KMS-11 (cell line): ENCODE measurements at regions not wholly inside any gene's neighbourhood (a gene's known extent, or its start where the extent isn't known, plus 50 kb on each side); places are given as distances from the start of the nearest gene placed in this dataset.

Source experiments
- H2AFZ ChIP-seq: fragments of 200-600 bp; sonication (generic); 2 replicates; pipeline ENCODE4 v1.6.1; 2016; ENCODE audit warnings: antibody characterized with exemption, mixed run types, low read depth
- H3K27ac ChIP-seq: fragments of 200-600 bp; sonication (generic); 2 replicates; pipeline ENCODE4 v1.6.1; 2016; ENCODE audit warnings: mild to moderate bottlenecking, mixed run types
- H3K27me3 ChIP-seq: fragments of 200-600 bp; sonication (generic); 2 replicates; pipeline ENCODE4 v1.6.1; 2017; ENCODE audit warnings: mild to moderate bottlenecking, low read depth, mixed run types, moderate library complexity; ENCODE audit not compliant: insufficient read depth
- H3K36me3 ChIP-seq: fragments of 200-600 bp; sonication (generic); 2 replicates; pipeline ENCODE4 v1.6.1; 2017; ENCODE audit warnings: mild to moderate bottlenecking, mixed run types; ENCODE audit not compliant: insufficient read depth
- H3K4me1 ChIP-seq: fragments of 200-600 bp; sonication (generic); 2 replicates; pipeline ENCODE4 v1.6.1; 2016; ENCODE audit warnings: mild to moderate bottlenecking, low read depth, mixed run types; ENCODE audit not compliant: poor library complexity, severe bottlenecking
- H3K4me2 ChIP-seq: fragments of 200-600 bp; sonication (generic); 2 replicates; pipeline ENCODE4 v1.7.0; 2016; ENCODE audit warnings: mild to moderate bottlenecking, mixed run types
- H3K4me3 ChIP-seq: fragments of 200-600 bp; sonication (generic); IDR thresholded peaks from 2 replicates; pipeline ENCODE4 v1.6.1; 2017; ENCODE audit warnings: low read depth, low read length, mixed read lengths; ENCODE audit not compliant: insufficient read depth
- H3K79me2 ChIP-seq: fragments of 200-600 bp; sonication (generic); 2 replicates; pipeline ENCODE4 v1.6.1; 2016; ENCODE audit warnings: low read depth, mixed run types; ENCODE audit not compliant: insufficient read depth
- H3K9ac ChIP-seq: fragments of 200-600 bp; sonication (generic); 2 replicates; pipeline ENCODE4 v1.6.1; 2016; ENCODE audit warnings: mild to moderate bottlenecking, mixed run types
- H4K20me1 ChIP-seq: fragments of 200-600 bp; sonication (generic); 2 replicates; pipeline ENCODE4 v1.6.1; 2016; ENCODE audit warnings: mild to moderate bottlenecking, mixed run types; ENCODE audit not compliant: insufficient read depth
- TF ChIP-seq, protein P1 (sequence below): fragments of 200-600 bp; sonication (generic); conservative IDR thresholded peaks from 2 replicates; pipeline ENCODE4 v1.6.1; 2017; ENCODE audit warnings: low read depth, mild to moderate bottlenecking, antibody characterized with exemption, low read length, moderate library complexity, mixed read lengths

DNA sequence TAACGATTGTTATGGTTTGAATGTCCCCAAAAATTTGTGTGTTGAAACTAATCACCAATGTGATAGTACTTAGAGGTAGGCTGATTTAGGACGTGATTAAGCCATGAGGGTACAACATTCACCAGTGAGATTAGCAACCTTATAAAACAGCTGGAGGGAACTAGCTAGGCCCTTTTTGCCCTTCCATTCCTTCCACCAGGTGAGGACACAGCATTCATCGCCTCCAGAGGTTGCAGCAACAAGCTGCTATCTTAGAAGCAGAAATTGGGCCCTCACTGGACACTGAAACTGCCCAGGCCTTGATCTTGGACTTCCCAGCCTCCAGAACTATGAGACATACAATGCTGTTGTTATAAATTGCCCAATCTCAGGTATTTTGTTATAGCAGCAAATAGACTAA, 340.7 kb upstream of the JARID2 start:
- H3K27me3 ChIP-seq, result no peaks in the 10 kb centered on the region
- no peaks in the 10 kb centered on the region for H3K79me2 ChIP-seq
- H3K4me3 ChIP-seq, result no peak overlapping the region
- H3K36me3 ChIP-seq, result no peaks in the 10 kb centered on the region
- H3K4me2 ChIP-seq, result no peak overlapping the region
- no peak overlapping the region for H3K27ac ChIP-seq
- TF ChIP-seq, protein P1, sequence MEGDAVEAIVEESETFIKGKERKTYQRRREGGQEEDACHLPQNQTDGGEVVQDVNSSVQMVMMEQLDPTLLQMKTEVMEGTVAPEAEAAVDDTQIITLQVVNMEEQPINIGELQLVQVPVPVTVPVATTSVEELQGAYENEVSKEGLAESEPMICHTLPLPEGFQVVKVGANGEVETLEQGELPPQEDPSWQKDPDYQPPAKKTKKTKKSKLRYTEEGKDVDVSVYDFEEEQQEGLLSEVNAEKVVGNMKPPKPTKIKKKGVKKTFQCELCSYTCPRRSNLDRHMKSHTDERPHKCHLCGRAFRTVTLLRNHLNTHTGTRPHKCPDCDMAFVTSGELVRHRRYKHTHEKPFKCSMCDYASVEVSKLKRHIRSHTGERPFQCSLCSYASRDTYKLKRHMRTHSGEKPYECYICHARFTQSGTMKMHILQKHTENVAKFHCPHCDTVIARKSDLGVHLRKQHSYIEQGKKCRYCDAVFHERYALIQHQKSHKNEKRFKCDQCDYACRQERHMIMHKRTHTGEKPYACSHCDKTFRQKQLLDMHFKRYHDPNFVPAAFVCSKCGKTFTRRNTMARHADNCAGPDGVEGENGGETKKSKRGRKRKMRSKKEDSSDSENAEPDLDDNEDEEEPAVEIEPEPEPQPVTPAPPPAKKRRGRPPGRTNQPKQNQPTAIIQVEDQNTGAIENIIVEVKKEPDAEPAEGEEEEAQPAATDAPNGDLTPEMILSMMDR, result no peak
- no peaks in the 10 kb centered on the region for H3K4me1 ChIP-seq
- no peak overlapping the region for H2AFZ ChIP-seq
- H3K9ac ChIP-seq, result no peak overlapping the region
- no peaks in the 10 kb centered on the region for H4K20me1 ChIP-seq

DNA sequence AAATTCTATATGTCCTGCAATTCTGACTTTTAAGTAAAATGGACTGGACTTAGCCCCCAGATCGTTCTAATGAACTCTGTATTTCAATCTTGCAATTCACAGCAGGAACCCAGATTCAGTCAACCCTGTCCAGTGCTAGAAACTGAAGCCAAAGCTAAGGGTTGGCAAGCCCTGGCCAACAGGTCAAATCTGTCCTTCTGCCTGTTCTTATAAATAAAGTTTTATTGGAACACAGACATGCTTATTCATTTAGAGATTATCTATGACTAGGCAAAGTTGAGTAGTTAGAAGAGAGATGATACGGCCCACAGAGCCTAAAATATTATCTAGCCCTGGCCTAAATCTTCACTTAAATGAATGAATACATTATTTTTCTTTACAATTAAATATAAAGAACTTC, 339.2 kb upstream of the JARID2 start:
- Histone ChIP-seq H4K20me1 (no peaks in the 10 kb centered on the region), H3K79me2 (no peaks in the 10 kb centered on the region), H3K27me3 (no peaks in the 10 kb centered on the region), H3K27ac (no peak overlapping the region), H3K9ac (no peak overlapping the region), H3K4me2 (no peak overlapping the region), H3K36me3 (no peaks in the 10 kb centered on the region), H3K4me1 (no peaks in the 10 kb centered on the region), H3K4me3 (no peak overlapping the region), H2AFZ (no peak overlapping the region)
- TF ChIP-seq, protein P1, result no peak

DNA sequence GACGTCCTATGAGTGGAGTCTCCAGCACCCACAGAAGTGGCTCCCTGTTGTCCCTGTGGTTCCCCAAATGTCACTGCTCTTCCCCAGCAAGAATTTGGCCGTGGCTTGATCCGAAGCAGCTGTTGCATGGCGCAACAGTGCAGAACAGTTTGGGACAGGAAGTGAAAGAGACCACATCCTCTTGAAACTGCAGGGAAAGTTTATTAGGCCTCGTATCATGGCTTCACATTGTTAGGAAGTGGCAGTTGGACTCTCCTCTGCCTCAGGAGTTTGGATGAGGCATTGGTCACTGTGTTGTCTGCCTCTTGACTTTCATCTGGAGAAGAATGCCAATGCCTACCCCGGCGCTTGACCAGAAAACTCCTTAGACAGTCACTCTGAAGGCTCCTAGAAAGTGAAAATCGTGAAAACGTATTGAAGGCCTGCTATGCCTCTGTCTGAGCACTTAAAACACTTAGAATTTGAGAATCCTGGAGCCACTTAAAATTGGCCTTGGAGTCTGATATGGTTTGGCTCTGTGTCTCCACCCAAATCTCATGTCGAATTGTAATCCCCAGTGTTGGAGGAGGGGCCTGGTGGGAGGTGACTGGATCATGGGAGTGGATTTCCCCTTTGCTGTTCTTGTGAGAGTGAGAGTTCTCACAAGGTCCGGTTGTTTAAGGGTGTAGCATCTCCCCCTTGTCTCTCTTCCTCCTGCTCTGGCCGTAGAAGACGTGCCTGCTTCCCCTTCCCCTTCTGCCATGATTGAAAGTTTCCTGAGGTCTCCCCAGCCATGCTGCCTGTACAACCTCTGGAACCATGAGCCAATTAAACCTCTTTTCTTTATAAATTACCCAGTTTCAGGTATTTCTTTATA, 334.9 kb upstream of the JARID2 start:
- H3K9ac ChIP-seq, result no peak overlapping the region
- no peaks in the 10 kb centered on the region for H3K4me1 ChIP-seq
- no peak overlapping the region for H2AFZ ChIP-seq
- TF ChIP-seq, protein P1, result no peak
- H3K4me3 ChIP-seq, result no peak overlapping the region
- H3K4me2 ChIP-seq, result no peak overlapping the region
- H3K27me3 ChIP-seq, result no peaks in the 10 kb centered on the region
- no peak overlapping the region for H3K27ac ChIP-seq
- no peaks in the 10 kb centered on the region for H3K79me2 ChIP-seq
- no peaks in the 10 kb centered on the region for H3K36me3 ChIP-seq
- no peaks in the 10 kb centered on the region for H4K20me1 ChIP-seq

DNA sequence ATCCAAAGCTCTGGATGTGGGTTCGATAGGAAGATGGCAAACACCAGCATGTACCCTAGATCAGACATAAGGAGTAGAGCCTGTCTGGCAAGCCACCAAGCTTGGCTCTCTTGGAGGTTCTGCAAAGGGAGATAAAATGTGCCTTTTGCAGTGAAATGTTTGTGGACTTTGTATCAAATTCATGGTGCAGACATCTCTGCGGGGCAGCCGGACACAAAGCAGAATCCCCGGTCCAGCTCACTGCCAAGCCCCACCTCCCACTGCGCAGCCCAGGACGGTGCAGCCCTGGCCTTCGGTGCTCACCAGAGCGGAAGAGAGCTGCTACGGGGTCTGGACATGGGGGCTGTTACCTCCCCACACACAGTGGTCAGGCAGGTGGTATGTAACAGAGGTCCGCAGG, 333.6 kb upstream of the JARID2 start:
- Histone ChIP-seq H3K4me3 (no peak overlapping the region), H3K9ac (no peak overlapping the region), H2AFZ (no peak overlapping the region), H4K20me1 (no peaks in the 10 kb centered on the region), H3K4me2 (no peak overlapping the region), H3K36me3 (no peaks in the 10 kb centered on the region), H3K27ac (no peak overlapping the region), H3K4me1 (no peaks in the 10 kb centered on the region), H3K27me3 (no peaks in the 10 kb centered on the region), H3K79me2 (no peaks in the 10 kb centered on the region)
- TF ChIP-seq, protein P1, result no peak
